HK-2 (cell line): ENCODE measurements at regions not wholly inside any gene's neighbourhood (a gene's known extent, or its start where the extent isn't known, plus 50 kb on each side); places are given as distances from the start of the nearest gene placed in this dataset.

Experiments
- DNase-seq: peaks from one replicate; pipeline ENCODE4 v3.0.0-alpha.2; 2018; ENCODE audit not compliant: unreplicated experiment

DNA sequence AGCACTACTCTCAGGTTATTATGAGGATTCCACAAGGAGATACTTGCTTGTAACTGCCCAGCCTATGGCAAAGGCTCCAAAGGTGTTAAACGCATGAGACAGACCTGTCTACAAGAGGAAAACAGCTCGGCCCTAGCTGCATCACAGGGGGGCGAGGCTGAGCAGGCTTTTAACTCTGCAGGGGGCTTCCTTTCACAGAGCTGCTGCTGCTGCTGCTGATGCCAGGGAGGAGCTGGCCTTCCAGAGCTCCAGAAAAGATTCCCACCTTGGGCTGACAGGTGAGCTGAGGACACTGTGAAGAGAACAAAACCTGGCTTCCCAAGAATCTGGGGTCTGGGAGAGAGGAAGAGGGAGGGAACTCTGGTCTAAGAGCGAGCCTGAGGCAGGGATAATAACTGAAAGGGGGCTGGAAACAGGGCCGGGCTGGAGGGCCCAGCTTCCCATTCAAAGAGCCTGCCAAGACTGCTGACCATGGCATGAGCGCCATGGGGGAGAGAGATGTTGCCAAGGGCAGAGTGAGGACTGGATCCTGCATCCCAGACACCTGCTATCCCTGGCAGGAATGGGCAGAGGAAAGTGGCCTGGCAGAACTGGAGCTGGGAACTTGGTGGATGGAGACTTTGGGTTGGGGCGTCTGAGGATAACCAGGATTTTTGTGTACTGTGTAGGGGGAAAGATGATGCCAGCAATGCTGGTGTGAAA, 211.1 kb upstream of the LRFN2 start:
- DNase-seq: no peak

DNA sequence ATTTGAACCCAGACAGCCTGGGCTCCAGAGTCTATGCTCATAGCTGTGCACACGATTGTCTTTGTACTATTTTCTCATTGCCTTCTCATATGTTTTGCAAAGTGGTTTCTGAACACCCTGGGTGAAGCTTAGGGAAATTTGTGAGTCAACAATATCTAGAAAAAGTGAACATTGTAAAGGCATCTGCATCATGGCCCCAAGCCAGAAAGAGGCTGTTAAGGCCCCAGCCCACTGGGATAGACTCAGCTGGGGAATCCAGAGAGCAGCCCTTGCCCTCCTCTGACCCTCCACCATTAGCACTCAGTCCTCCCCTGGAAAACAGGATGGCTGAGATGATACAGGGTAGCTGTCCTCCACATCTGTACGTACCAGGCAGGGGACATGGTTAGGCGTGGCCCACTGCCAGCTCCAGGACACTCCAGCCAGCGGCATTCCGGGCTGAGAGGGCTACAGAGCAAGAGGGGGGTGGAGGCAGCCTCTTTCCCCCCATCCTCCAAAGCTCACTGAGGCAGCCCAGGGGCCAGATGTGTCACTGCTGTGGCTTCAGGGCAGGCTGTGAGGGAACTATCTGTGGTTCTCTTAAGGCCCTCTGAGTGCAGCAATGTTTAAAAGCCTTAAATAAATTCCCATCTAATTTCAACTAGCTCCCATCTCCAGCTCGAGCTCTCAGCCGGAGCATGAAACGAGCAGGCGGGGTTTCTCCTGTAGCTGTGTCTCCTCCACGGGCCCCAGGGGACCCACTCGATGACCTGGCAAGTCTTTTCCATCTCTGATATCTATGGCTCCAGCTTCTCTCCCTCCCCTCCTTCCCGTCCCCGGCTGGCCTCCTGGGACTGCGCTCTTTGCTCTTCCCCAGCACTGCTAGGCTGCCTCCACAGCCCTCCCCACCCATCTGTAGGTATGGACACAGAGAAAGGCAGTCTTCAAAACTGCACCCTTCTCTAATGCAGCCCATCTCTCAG, 209.4 kb upstream of the LRFN2 start:
- no peak for DNase-seq

DNA sequence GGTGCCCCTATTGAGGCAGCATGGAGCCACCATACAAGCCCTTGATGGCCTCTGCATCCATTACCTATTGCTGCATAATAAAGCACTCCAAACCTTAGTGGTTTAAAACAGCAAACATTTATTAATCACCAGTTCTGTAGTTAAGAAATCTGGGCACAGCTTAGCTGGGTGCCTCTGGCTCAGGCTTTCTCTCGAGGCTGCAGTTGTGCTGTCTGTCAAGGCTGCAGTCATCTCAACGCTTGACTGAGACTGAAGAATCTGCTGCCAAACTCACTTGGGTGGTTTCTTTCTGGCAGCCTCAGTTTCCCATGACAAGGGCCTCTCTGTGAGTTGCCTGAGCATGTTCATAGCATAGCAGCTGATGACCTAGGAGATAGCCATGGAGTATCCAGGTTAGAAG, 207.4 kb upstream of the LRFN2 start:
- DNase-seq: no peak

DNA sequence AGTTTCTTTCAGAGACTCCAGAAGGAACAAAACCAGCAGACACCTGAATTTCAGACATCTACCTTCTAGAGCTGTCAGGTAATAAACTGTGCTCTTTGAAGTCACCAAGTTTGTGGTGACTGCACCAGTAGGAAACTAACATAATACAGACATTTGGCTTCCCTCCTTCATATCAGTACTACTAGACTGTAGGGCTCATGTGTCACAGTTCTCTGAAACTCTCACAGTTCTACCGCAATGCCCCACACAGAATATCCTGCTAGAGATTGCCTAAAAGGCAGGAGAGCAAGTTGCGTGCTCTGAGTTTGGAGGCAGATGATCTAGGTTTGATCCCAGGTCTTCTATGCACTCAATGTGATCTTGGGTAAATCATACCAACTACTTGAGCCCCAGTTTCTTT, 205.0 kb upstream of the LRFN2 start:
- DNase-seq: no peak

DNA sequence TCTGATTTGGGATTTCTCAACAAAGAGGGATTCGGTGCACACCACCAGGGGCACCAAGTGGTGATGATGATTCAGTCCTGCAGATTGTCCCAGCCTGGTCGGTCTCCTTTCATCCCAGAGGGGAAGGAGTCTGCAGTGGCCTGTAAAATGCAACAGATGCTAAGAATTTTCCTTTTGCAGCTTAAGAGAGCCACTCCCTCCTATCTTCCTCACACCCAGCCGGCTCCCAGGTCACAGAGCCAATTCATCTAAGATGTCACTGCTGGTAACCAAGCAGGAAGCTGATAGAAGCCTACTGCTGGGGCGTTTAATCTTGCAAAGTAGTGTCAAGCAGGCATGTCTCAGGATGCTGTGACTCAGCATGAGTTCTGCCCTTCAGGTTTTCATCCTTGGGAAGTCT, 203.8 kb upstream of the LRFN2 start:
- DNase-seq: no peak

DNA sequence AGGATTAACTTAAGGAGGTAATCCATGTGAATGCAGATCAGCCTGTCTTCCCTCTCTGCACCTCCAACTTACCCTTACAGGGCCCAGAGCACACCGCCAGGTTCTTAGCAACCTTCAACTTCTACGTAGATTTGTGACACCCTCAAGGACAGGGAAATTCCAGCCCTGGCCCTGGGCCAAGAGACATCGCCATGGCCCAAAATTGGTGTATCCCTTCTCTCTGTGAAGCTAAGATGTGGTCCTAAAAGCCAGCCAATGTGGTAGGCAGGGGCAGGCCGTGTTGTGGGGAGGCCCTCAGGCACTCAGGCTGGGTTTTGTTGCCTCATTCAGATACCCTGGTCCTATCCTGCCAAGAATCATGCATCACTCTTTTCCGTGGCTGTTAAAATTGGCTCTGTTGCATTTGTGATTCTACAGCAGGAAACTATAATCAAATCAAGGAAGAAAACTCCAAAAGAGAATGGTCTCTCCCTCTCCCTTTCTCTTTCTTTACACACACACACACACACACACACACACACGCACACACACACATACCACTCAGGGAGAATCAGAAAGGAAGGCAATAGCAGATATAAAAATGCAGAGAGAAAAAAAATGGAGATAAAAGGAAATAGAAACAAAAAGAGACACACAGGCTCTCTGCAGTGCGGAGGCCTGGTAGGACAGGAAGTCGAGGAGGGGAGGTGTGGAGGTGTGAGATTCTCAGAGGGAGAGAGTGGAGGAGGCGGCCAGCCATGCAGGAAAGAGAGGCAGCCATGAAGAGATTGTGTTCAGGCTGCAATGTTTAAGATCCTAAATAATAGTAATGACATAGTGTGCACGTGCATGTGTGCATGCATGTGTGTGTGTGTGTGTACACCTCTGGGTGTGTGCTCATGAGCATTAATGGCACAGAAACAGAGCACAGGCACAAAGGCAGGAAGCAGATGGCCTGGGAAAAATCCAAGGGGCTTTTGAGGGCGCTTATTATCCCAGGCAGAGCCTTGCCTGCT, 201.8 kb upstream of the LRFN2 start:
- no peak for DNase-seq

DNA sequence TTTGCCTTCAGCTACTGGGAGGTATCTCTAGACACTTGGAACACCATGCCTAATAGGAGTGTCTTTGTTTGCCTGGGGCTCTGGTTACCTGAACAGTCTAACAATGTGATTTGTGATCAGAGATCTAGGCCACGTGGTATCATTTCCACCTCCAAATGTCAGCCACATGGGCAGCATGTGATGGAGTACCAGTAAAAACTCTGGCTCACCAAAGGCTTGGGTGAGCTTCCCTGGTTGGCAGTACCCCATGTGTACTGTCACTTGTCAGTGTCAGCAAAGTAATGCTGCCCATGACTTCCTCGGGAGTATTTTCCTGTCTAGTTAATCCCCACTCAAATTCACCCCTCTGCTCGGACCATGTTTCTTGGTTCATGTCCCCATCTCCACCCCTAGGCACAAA, 195.2 kb upstream of the LRFN2 start:
- no peak for DNase-seq

DNA sequence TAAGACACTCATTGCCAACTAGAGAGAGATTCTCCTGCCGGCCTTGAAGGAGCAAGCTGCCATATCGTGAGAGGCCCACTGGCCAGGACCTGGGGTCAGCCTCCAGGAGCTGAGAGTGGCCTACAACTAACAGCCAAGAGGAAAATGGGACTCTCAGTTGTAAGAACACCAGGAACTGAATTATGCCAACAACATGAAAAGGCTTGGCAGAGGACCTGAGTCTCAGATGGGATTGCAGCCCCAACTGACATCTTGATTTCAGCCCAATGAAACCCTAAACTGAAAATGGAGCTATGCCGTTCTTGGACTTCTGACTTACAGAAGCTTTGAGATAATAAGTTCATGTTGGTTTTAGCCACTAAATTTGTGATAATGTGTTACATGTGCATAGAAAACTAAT, 193.5 kb upstream of the LRFN2 start:
- no peak for DNase-seq

DNA sequence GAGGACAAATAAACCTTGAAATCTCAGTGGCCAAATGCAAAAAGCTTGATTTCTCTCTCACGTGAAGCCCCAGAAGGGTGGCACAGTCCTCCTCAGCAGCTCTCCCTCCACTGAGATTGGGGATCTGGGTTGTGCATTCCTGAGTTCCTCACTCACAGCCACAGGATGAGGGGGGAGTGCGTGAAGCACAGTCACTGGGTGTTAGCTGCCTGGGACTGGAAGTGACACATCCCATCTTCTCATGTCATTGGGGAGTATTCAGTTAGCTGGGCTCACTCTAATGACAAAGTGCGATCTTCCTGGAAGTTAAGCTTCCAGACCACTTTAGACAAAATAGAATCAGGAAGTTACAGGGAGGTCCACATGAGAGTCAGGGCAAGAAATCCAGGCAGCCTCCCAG, 192.2 kb upstream of the LRFN2 start:
- peak; percentile 10 for DNase-seq

DNA sequence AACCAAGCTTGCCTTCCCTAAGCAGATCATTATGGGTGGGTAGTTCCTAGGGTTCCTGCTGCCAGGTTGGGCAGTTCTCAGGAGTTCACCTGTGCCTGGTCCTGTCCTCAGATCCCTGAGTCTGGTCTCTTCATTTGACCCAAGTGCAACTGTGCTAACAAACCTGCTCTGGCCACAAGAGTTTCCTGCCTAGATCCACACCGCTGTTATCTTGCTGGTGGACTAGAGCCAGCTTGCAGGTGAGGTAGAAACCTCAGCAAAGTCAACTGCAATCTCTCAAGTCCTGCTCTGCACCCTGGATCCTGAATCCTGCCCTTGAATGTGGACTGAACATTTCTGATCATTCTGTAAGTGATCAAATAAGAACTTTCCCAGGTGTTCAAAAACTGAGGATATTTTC, 191.8 kb upstream of the LRFN2 start:
- no peak for DNase-seq

DNA sequence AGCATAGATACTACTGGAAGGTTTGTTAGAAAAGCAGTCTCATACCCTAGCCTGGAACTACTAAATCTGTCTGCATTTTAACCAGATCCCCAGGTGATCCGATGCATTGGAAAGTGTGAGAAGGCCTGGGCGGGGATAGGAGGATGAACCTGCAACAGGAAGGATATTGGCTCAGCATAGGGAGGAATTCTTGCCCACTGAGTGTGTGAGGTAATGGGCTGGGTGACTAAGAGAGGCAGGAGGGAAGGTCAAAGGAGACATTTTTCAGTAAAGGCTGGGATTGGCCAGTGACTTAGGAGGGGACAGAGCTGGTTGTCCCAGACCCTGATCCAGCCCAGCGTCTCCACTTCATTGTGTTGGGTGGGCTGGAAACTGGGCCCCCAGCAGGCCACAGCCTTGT, 191.0 kb upstream of the LRFN2 start:
- no peak for DNase-seq

DNA sequence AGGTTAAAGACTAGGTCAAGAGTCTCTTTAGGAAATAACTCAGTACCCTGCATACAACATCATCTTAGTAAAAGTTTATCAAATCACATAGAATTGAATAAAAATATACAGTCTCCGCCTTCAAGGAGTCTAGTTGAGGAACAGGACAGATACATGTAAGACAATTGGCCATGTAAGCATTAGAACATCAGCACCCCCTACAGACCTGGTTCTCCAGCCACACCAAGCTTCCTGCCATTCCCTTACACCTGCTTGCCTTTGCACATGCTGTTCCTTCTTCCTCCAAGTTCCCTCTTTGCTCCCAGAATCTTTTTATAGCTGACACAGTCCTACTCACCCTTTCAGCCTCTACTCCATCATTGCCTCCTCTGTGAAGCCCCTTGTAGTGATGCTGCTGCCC, 187.8 kb upstream of the LRFN2 start:
- no peak for DNase-seq

DNA sequence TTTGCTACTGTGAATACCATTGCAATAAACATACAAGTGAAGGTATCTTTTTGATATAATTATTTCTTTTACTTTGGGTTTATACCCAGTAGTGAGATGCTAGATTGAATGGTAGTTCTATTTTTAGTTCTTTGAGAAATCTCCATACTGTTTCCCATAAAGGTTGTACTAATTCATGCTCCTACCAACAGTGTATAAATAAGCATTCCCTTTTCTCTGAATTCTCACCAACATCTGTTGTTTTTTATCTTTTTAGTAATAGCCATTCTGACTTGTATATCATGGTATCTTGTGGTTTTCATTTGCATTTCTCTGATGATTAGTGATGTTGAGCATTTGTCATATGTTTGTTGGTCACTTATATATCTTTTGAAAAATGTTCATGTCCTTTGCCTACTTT, 183.6 kb upstream of the LRFN2 start:
- DNase-seq: no peak

DNA sequence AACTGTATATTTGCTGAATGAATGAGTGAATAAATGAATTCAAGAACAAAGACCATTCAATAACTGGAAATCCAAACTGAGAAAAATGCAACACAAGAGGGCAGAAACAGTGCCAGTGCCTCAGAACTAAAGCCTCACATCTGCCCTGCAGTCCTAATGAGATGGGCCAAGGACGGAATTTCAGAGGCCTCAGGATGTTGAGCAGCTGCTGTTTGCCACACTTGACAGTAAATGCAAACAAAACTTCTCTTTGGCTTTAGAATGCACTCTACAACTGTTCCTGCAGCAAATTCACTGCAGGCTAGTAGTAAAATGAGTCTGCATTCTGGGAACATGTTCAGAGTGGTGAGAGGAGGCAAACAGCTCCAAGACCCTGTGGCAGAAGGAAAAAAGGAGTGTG, 177.6 kb upstream of the LRFN2 start:
- no peak for DNase-seq

DNA sequence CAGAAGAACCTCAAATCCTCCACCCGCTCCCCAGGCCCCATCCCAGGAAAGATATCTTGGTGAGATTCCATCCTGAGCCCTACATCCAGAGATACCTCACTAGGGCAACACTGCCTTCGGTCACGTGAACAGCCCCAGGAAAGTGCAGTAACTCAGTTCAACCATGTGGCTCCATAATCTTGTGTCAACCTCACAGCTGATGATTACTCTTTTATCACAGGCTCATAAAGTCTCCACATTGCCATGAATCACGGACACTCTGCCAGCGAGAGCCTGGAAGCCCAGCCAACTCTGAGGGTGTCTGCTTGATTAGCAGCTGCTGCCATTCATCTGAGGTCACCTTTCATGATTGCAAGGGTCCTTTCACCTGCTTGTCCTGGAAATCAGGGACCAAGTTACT, 175.8 kb upstream of the LRFN2 start:
- no peak for DNase-seq

DNA sequence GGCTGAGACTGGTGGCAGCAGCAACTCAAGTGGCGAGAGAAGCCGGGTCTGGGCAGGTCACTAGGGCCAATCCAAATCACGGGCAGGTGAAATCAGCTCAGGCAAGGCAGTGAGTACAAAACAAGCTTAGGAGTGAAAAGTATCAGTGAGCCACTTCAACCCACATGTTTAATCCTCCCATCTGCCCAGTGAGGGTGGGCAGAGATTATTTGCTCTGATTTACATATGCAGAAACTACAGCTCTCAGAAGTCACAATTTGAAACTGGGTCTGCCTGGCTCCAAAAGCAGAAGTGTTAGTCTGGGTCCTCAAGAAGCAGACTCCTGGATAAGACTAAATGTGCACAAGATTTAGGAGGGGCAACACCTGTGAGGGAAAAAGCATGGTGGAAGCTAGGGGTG, 173.7 kb upstream of the LRFN2 start:
- DNase-seq: no peak

DNA sequence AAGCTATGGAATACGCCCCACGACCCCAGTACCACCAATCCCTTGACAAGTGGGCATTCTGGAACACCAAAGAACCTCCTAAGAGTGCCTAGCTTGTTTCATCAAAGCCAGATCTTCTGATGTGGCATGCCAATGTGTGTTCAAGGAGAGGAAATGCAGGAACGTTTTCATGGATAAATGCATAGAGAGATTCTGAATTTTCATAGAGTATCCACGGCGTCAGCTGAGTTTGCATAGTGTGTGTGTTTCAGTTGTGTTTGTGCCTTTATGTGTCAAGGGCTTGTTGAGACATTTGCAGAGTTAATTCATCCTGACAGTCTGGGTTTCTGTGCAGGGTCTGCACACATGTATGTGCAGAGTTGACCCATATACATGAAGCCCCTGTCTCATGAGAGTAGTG, 172.7 kb upstream of the LRFN2 start:
- DNase-seq: no peak

DNA sequence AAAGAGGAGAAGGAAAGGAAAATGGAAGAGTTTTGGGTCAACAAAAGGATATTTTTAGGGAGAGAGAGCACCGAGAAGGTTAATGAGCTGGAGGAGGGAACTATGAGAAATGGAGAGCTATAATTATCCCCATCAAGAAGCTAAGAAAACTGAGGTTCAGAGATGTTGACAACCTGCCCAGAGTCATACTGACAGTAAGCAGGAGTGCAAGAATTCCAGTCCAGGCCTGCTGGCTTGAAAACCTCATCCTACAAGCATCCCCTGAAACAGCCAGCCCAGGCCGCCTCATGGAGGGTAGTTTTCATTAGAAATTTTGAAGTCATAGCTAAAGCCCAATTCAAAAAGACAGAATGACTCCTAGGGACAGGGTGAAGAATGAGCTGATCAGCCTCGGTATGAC, 172.1 kb upstream of the LRFN2 start:
- DNase-seq: no peak

DNA sequence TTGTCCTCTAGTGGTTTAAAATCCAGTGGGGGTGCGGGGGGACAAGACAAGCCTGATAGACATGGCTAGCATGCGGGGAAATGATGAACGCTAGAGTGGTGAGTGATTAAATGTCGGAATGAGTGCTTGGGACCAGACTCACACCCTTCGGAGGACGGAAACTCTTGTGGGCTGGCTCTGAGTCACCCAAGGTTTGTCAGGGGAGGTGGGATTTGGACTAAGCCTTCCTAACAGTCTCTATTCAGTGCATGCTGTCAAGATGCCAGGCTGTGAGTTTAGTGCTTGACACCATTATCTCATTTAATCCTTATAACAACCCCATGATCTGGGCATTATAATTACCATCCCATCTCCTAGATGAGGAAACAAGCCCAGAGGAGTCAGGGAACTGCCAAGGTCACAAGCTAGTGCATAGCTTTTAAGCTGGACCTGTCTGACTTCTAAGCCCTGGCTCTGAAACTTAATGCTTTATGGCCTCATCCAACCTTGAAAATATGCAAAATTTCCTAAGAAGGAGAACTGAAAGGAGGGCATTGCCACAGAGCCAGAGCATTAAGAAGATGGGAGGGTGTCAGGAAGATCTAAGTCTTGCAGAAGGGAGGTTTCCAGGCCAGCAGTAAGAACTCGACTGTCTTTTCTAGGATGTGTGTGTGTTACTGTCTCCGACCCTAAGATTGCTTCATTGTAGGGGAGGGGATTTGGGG, 168.7 kb upstream of the LRFN2 start:
- no peak for DNase-seq

DNA sequence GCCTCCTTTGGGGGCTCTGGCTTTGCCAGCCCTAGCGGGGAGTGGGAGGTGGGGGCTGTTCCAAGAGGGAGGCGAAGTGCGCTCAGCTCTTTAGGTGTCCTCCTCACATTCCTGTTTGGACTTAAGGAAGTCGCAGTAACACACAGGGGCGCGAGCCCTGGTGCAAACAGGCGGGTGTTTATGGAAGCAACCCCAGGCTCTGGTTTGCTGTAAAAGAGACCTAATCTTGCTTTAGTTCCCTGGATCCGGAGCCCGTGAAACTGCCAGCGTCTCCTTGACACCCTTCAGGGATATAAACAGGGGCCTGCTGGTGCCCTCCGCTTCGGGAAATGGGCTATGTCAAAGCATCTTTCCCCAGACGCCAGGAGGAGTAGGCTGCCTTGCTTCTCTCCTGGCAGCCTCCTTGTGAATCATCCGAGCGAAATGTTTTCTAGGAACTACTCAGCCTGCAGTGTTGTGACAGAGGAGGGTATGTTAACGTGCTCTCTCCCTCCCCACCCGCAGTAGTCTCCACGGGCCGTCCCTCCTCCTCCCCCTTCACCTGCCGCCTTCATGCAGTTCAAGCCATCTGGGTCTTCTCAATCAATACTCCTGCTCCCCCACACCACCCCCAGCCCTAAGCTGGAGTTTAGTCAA, 168.0 kb upstream of the LRFN2 start:
- DNase-seq: no peak

DNA sequence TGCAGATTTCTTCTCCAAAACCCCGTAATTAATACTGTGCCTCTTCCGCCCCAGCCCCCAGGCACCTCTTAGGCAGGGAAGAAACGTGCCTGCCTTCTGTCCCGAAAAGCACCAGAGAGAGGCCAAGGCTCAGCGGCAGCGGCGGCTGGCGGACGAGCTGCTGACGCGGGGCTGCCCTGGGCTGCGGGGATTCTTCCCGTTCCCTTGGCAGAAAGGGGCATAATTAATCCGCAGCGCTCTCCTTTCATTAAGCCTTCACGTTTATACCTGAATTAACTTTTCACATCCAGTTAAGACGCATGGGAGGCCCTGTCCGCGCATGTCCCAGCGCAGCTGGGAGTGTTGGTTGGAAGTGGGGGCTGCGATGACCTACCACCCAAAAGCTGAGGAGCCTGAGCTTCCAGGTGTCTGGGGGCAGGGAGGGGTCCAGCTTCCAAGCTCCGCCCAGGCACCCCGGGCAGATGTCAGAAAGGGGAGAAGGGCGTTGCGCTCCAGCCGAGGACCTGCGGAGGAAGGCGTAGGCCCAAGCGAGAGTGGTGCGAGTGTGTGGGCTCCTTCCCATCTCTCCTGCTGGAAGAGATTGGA, 167.4 kb upstream of the LRFN2 start:
- DNase-seq: no peak
